Esophagus muscularis mucosa (tissue), 4 donors: ENCODE measurements at regions not wholly inside any gene's neighbourhood (a gene's known extent, or its start where the extent isn't known, plus 50 kb on each side); places are given as distances from the start of the nearest gene placed in this dataset.

Experiments used
- DNase-seq: peaks from one replicate; pipeline ENCODE4 v3.0.0-alpha.2; 2017; ENCODE audit errors: extremely low spot score
- H3K27ac ChIP-seq, 4 donors: fragments of 200-600 bp; sonication (generic); replicated peaks in 1 of 4; 1 replicate in 3 of 4; 2 replicates in 1 of 4; pipeline ENCODE4 v1.5.1; 2016 to 2019; ENCODE audit warnings: mild to moderate bottlenecking in 1 of 4
- H3K27me3 ChIP-seq, 4 donors: fragments of 200-600 bp; sonication (generic); one replicate each; pipeline versions ENCODE4 v1.5.1 to v1.6.0; 2016 to 2019
- H3K36me3 ChIP-seq, 4 donors: fragments of 200-600 bp; sonication (generic); one replicate each; pipeline ENCODE4 v1.5.1; 2016 to 2019
- H3K4me1 ChIP-seq, 4 donors: fragments of 200-600 bp; sonication (generic); one replicate each; pipeline ENCODE4 v1.5.1; 2016 to 2019
- H3K4me3 ChIP-seq, 4 donors: fragments of 200-600 bp; sonication (generic); 1 replicate in 2 of 4; 2 replicates in 2 of 4; pipeline ENCODE4 v1.5.1; 2016 to 2019; ENCODE audit warnings: mild to moderate bottlenecking in 4 of 4, moderate library complexity in 1 of 4
- H3K9me3 ChIP-seq, 4 donors: fragments of 200-600 bp; sonication (generic); 1 replicate in 3 of 4; 2 replicates in 1 of 4; pipeline ENCODE4 v1.5.1; 2016 to 2019
- CTCF ChIP-seq, 3 experiments: fragments of 200-600 bp in 2 of 3; fragments of 450-650 bp in 1 of 3; sonication (generic) in 2 of 3; IDR thresholded peaks; one replicate each; pipeline ENCODE4 v1.5.1; 2017 to 2019; ENCODE audit warnings: antibody characterized with exemption in 3 of 3, mild to moderate bottlenecking in 2 of 3, moderate library complexity in 1 of 3
- EP300 ChIP-seq: sonication (generic); formaldehyde crosslinking; IDR thresholded peaks from one replicate; pipeline ENCODE4 v1.6.1; 2017; ENCODE audit warnings: antibody characterized with exemption
- POLR2A ChIP-seq: fragments of 450-650 bp; IDR thresholded peaks from one replicate; pipeline ENCODE4 v1.6.1; 2017; ENCODE audit warnings: antibody characterized with exemption, moderate library complexity, mild to moderate bottlenecking, low read depth
- POLR2AphosphoS5 ChIP-seq, 2 donors: sonication (generic); formaldehyde crosslinking; IDR thresholded peaks; one replicate each; pipeline ENCODE4 v1.6.1; 2017; ENCODE audit warnings: antibody characterized with exemption in 2 of 2
- WGBS: methylation state at CpG from one replicate; pipeline ENCODE4 v1.1.5; 2018; 5-methylcytosine and 5-hydroxymethylcytosine counted together
- intact Hi-C: fragments of 100-400 bp; cut with DNase I; formaldehyde crosslinking; loops from one replicate; pipeline ENCODE4 v1.15.1; 2023

GRCh38 chr13:22387899-22388298 lies 717.0 kb downstream of the FGF9 start:
- TF ChIP-seq EP300, result no peak
- no peak for TF ChIP-seq CTCF (IDR thresholded peaks at IDR 0.05)
- no peak for TF ChIP-seq POLR2A
- TF ChIP-seq POLR2AphosphoS5 (IDR thresholded peaks at IDR 0.05), result no peak
- H3K9me3 ChIP-seq, result no peaks in the 10 kb centered on the region
- H3K4me3 ChIP-seq, result no peak overlapping the region
- no peaks in the 10 kb centered on the region for H3K4me1 ChIP-seq
- intact Hi-C loops, result no loop called here
- no peaks in the 10 kb centered on the region for H3K36me3 ChIP-seq
- H3K27me3 ChIP-seq, result no peaks in the 10 kb centered on the region
- WGBS, result 56% methylated on average over 2 of the region's 2 CpGs
- no peak for DNase-seq
- H3K27ac ChIP-seq, result no peak overlapping the region

GRCh38 chr13:22399801-22400420 lies 729.0 kb downstream of the FGF9 start:
- intact Hi-C loops, result no loop called here
- DNase-seq, result no peak
- no peaks in the 10 kb centered on the region for H3K36me3 ChIP-seq
- TF ChIP-seq POLR2A (no peak), EP300 (no peak), CTCF (IDR thresholded peaks at IDR 0.05) (no peak), POLR2AphosphoS5 (IDR thresholded peaks at IDR 0.05) (no peak)
- H3K27me3 ChIP-seq, result no peaks in the 10 kb centered on the region
- 72% methylated on average over 2 of the region's 2 CpGs for WGBS
- H3K27ac ChIP-seq, result no peak overlapping the region
- no peaks in the 10 kb centered on the region for H3K9me3 ChIP-seq
- H3K4me1 ChIP-seq, result no peaks in the 10 kb centered on the region
- no peak overlapping the region for H3K4me3 ChIP-seq

- Histone ChIP-seq H3K4me1 (no peaks in the 10 kb centered on the region), H3K27me3 (no peaks in the 10 kb centered on the region), H3K27ac (no peak overlapping the region), H3K9me3 (no peaks in the 10 kb centered on the region), H3K36me3 (no peaks in the 10 kb centered on the region), H3K4me3 (no peak overlapping the region)
- TF ChIP-seq POLR2A (no peak), POLR2AphosphoS5 (IDR thresholded peaks at IDR 0.05) (no peak), CTCF (IDR thresholded peaks at IDR 0.05) (no peak), EP300 (no peak)
- no peak for DNase-seq
- 92% methylated on average over 4 of the region's 4 CpGs for WGBS
- intact Hi-C loops, result no loop called here
Measured at GRCh38 chr13:22402682-22403081, 731.8 kb downstream of the FGF9 start.

- TF ChIP-seq POLR2A (no peak), POLR2AphosphoS5 (IDR thresholded peaks at IDR 0.05) (no peak), EP300 (no peak), CTCF (IDR thresholded peaks at IDR 0.05) (no peak)
- intact Hi-C loops, result no loop called here
- Histone ChIP-seq H3K4me3 (no peak overlapping the region), H3K9me3 (no peaks in the 10 kb centered on the region), H3K27ac (no peak overlapping the region), H3K36me3 (no peaks in the 10 kb centered on the region), H3K4me1 (no peaks in the 10 kb centered on the region), H3K27me3 (no peaks in the 10 kb centered on the region)
- no peak for DNase-seq
- WGBS, result 81% methylated on average over 6 of the region's 6 CpGs
Measured at GRCh38 chr13:22403144-22403543, 732.3 kb downstream of the FGF9 start.

GRCh38 chr13:22405891-22406290 lies 735.0 kb downstream of the FGF9 start:
- intact Hi-C loops, result no loop called here
- WGBS, result 83% methylated on average over 1 of the region's 1 CpG
- no peak for DNase-seq
- TF ChIP-seq CTCF (IDR thresholded peaks at IDR 0.05) (no peak), POLR2A (no peak), POLR2AphosphoS5 (IDR thresholded peaks at IDR 0.05) (no peak), EP300 (no peak)
- Histone ChIP-seq H3K4me1 (no peaks in the 10 kb centered on the region), H3K36me3 (no peaks in the 10 kb centered on the region), H3K27ac (no peak overlapping the region), H3K27me3 (no peaks in the 10 kb centered on the region), H3K9me3 (peaks cover 0 to under 1% (median 0%) of the 10 kb centered on the region in 4 donors), H3K4me3 (no peak overlapping the region)
